ENCODE measurements at regions not wholly inside any gene's neighbourhood (a gene's known extent, or its start where the extent isn't known, plus 50 kb on each side); places are given as distances from the start of the nearest gene placed in this dataset.

DNA sequence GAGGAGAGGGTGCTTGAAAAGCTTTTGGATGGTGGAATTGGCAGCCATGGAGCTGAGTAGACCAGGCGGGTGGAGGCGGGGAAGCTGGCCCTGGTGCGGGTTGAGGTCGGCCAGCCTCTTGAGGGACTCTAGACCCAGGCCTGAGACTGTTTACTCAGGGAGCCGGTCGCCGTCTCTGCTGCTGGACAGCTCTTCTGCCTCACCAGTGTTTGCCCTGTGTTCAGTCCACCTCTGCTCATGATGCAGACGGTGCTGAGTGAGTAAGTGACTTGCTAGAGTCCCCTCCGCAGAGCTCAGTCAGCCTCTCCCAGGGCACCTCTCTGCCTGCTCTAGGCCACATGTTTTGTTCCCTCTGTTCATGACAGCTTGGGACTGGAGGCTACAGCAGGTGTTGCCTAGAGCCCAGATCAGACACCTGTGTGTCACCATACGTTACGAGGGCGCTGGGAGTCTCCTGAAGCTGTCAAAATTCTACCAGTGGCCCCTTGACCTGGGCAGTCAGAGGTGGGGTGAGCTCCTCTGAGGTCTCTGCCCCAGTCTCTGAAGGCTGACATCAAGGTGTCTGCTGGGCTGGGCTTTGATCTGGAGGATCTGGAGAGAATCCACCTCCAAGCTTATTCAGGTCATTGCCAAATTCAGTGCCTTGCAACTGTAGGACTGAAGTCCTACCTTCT is 73.5 kb upstream of the WNT4 start:
- Mint-ChIP-seq H3K9me3 (no peaks in the 10 kb centered on the region), H3K36me3 (no peaks in the 10 kb centered on the region), H3K27ac (no peak overlapping the region)
- ATAC-seq (no peak), DNase-seq (ENCODE audit: low spot score in 2 of 2) (no peak)

DNA sequence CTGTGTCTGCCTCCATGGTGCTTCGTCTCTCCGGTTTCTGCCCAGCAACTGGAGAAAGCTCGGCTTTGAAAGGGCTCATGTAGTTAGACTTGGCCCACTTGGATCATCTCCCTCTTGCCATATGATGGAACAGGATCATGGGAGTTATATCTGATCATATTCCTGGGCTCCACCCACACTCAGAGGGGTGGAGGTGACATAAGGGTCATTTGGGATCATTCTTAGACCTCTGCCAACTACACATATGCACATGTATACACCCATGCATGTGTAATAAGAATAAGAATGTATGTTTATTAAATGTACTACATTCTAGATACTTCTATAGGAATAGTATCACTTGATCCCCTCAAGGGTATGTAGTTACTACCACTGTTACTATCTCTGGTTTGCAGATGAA is 74.1 kb upstream of the WNT4 start:
- DNase-seq (ENCODE audit: low spot score in 2 of 2) (no peak), ATAC-seq (no peak)
- Mint-ChIP-seq H3K36me3 (no peaks in the 10 kb centered on the region), H3K9me3 (no peaks in the 10 kb centered on the region), H3K27ac (no peak overlapping the region)

GRCh38 chr1:22217811-22218460 is 75.0 kb upstream of the WNT4 start:
- no peak for DNase-seq (ENCODE audit: low spot score in 2 of 2)
- H3K36me3 Mint-ChIP-seq = no peaks in the 10 kb centered on the region
- H3K27ac Mint-ChIP-seq = no peak overlapping the region
- H3K9me3 Mint-ChIP-seq = no peaks in the 10 kb centered on the region
- no peak for ATAC-seq

DNA sequence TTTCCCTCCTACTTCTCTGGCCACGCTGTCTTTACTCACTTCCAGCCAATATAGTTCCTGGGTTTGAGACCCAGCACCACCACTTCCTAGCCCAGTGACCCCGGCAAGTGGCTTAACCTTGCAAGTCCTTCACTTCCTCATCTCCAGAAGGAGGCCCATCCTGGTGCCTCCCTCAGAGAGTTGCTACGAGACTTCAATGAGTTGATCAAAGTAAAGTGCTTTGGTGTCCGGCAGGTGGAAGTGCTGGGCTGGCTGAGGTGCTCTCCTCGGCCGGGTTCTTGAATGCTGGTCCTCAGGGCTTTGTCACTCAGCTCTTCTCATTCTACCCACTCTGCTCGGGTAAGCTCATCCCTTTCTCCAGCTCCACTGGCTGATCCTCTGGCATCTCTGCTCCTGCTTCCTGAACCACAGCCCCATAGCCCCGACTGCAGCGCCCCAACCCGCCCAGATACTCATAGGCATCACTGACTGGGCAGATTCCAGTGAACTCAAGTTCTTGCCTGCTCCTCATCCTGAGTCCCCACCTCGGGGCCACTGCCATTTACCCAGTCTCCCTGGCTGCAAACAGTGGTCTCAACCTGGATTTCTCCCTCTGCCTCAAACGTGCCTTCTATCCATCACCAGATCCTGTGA is 75.8 kb upstream of the WNT4 start:
- Mint-ChIP-seq H3K9me3 (no peaks in the 10 kb centered on the region), H3K36me3 (no peaks in the 10 kb centered on the region), H3K27ac (peak overlapping the region; percentile 37 to 76)
- DNase-seq (ENCODE audit: low spot score in 2 of 2) (no peak), ATAC-seq (no peak)

DNA sequence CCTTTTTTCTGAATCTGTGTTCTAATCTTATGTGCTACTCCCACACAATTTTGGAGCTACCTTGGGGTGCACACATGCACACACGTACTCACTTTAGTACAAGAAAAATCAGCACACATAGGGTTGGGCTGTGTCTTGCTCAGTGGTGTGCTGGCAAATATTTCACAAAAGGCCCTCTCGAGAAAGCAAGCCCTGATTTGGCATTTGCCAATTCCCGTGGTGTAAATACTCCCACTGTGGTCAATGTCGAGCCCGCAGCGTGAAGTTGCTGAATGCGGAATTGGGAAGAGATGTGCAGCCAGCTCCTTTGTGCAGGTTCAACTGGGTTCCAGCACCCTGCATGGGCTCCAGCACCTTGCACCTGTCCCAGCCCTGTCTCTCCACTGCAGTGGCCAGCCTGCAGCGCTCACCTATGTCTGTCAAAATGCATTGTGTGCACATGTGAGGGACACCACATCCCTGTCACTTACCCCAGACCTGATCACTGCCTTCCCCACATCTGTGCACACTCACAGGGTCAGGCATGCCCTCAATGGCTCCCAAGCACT is 78.4 kb upstream of the WNT4 start:
- no peak overlapping the region for H3K27ac Mint-ChIP-seq
- ATAC-seq = no peak
- no peaks in the 10 kb centered on the region for H3K9me3 Mint-ChIP-seq

DNA sequence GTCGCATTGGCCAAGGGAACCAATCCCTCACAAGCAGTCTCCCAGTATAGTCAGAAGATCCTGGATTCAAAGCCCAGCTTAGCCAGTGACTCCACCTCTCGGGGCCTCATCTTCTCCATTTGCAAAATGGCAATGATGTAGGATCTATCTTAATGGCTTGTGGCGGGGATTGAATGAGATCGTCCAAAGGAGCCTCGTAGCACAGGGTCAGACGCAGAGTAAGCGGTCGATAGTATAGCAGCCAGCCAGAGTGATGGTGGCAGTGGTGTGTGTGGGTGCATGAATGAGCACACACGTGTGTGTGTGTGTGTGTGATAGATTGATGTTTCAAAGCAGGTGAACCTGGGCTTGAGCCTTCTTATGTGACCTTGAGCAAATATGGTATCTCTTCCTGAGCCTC is 79.8 kb upstream of the WNT4 start:
- no peak overlapping the region for H3K27ac Mint-ChIP-seq
- no peaks in the 10 kb centered on the region for H3K9me3 Mint-ChIP-seq
- DNase-seq (ENCODE audit: low spot score in 2 of 2) (no peak), ATAC-seq (no peak)
- peaks cover 0 to 6% of the 10 kb centered on the region in 2 donors for H3K36me3 Mint-ChIP-seq

More for the DNA sequence above, 78.4 kb upstream of the WNT4 start:
- peaks cover 0 to 6% of the 10 kb centered on the region in 2 donors for H3K36me3 Mint-ChIP-seq
- no peak for DNase-seq (ENCODE audit: low spot score in 2 of 2)

GRCh38 chr1:22223176-22223575 is 80.3 kb upstream of the WNT4 start:
- no peak for DNase-seq (ENCODE audit: low spot score in 2 of 2)
- no peaks in the 10 kb centered on the region for H3K9me3 Mint-ChIP-seq
- H3K36me3 Mint-ChIP-seq = peaks cover 0 to 6% of the 10 kb centered on the region in 2 donors
- H3K27ac Mint-ChIP-seq = no peak overlapping the region
- no peak for ATAC-seq

- Mint-ChIP-seq H3K27ac (no peak overlapping the region), H3K9me3 (no peaks in the 10 kb centered on the region), H3K36me3 (peaks cover 0 to 6% of the 10 kb centered on the region in 2 donors)
- DNase-seq (ENCODE audit: low spot score in 2 of 2) = no peak
- ATAC-seq = no peak
These were observed 81.2 kb upstream of the WNT4 start for GRCh38 chr1:22224091-22224490.

- DNase-seq (ENCODE audit: low spot score in 2 of 2) (no peak), ATAC-seq (no peak)
- Mint-ChIP-seq H3K9me3 (no peaks in the 10 kb centered on the region), H3K36me3 (peaks cover 0 to 6% of the 10 kb centered on the region in 2 donors), H3K27ac (no peak overlapping the region)
These were observed 81.7 kb upstream of the WNT4 start for GRCh38 chr1:22224631-22225030.

GRCh38 chr1:22225858-22226589 is 83.1 kb upstream of the WNT4 start:
- peaks cover 0 to 6% of the 10 kb centered on the region in 2 donors for H3K36me3 Mint-ChIP-seq
- no peaks in the 10 kb centered on the region for H3K9me3 Mint-ChIP-seq
- H3K27ac Mint-ChIP-seq = peak overlapping the region in 1 of 2 donors; percentile 9
- ATAC-seq = no peak
- no peak for DNase-seq (ENCODE audit: low spot score in 2 of 2)

GRCh38 chr1:22228074-22228473 is 85.2 kb upstream of the WNT4 start:
- Mint-ChIP-seq H3K36me3 (peaks cover 0 to 6% of the 10 kb centered on the region in 2 donors), H3K9me3 (no peaks in the 10 kb centered on the region), H3K27ac (no peak overlapping the region)
- DNase-seq (ENCODE audit: low spot score in 2 of 2) (no peak), ATAC-seq (no peak)

DNA sequence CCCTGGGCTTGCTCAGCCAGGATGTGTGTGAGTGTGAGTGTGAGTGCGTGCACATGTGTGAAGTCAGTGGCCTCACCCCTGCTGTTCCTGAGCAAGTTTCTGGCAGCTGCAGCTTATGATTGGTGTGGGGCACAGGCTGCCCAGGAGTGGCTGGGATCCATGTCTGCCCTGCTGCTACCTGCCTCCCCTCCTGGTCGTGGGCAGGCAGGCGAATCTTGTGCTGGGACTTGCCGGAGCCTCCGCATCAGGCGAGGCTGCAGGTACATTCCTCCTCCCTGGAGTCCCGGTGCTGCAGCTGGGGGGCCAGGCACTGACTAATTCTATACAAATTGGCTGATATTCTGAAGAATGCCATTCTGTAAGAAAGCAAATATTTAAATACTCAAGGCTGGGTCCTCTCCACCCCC is 85.6 kb upstream of the WNT4 start:
- Mint-ChIP-seq H3K9me3 (no peaks in the 10 kb centered on the region), H3K27ac (no peak overlapping the region), H3K36me3 (peaks cover 0 to 6% of the 10 kb centered on the region in 2 donors)
- no peak for ATAC-seq
- no peak for DNase-seq (ENCODE audit: low spot score in 2 of 2)

GRCh38 chr1:22229379-22229778 is 86.5 kb upstream of the WNT4 start:
- ATAC-seq (no peak), DNase-seq (ENCODE audit: low spot score in 2 of 2) (no peak)
- H3K9me3 Mint-ChIP-seq = no peaks in the 10 kb centered on the region
- peaks cover 0 to 6% of the 10 kb centered on the region in 2 donors for H3K36me3 Mint-ChIP-seq
- no peak overlapping the region for H3K27ac Mint-ChIP-seq

DNA sequence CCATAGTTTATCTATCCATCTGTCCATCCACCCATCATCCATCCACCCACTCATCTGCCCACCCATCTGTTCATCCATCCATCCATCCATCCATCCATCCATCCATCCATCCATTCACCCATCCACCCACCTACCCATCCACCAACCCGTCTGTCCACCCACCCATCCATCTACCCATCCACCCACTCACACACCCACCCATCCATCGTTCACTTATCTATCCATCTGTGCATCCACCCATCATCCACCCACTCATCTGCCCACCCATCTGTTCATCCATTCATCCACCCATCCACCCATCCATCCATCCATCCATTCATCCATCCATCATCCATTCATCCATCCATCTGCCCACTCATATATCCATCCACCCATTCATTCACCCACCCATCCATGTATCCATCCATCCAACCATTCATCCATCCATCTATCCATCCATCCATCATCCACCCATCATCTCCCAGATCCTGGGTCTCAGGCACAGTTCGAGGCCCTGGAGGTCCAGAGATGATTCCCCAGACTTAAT is 88.2 kb upstream of the WNT4 start:
- H3K36me3 Mint-ChIP-seq = no peaks in the 10 kb centered on the region
- no peak overlapping the region for H3K27ac Mint-ChIP-seq
- ATAC-seq (no peak), DNase-seq (ENCODE audit: low spot score in 2 of 2) (no peak)
- no peaks in the 10 kb centered on the region for H3K9me3 Mint-ChIP-seq

DNA sequence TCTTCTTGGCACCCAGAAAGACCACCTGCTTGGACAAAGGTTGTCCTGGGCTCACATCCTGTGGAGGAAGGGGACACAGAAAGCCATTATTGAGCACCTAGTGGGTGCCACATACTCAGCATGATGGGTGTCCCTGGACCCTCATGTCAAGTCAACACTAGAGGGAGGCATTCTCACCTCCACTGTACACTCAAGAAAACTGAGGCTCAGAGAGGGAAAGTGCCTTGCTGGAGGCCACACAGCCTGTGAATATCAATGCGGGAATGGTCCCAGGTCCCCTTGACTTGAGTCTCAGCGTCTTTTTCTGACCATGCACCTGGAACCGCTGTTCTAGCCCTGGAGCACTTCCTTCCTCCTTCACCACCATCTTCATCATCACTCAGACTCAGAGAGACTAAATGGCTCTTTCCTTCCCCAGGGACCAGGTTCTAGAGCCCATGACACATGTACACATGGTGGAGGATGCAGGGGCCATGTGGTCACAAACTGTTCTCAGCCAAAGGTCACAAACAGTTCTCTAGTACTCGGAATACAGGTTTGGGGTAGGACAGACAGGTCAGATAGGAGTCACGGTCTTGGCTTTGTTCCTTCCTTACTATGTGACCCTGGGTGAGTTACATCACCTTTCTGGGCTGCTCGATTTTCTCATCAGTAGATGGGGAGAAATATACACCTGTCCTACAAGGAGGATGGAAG is 89.2 kb upstream of the WNT4 start:
- Mint-ChIP-seq H3K36me3 (no peaks in the 10 kb centered on the region), H3K27ac (no peak overlapping the region), H3K9me3 (no peaks in the 10 kb centered on the region)
- DNase-seq (ENCODE audit: low spot score in 2 of 2) (no peak), ATAC-seq (no peak)

DNA sequence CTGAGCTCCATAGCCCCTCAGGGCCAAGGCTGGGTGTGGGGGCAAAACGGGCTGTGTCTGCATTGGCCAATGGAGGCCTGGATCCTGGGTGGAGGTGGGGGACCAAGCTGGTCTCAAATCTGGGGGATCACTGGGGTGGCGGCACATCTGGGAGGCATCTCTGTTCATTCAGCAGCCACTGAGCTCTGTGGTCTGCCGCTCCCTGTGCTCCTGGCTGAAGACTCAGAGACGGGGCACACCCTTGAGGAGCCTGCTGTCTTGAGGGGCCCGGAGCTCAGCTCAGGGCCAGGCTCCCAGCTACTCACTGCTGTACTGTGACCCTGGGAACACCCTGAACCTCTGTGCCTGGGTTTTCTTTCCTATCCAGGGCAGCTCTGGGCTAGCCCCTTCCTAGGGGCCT is 90.3 kb upstream of the WNT4 start:
- no peak for ATAC-seq
- no peaks in the 10 kb centered on the region for H3K36me3 Mint-ChIP-seq
- H3K9me3 Mint-ChIP-seq = no peaks in the 10 kb centered on the region
- DNase-seq (ENCODE audit: low spot score in 2 of 2) = no peak
- H3K27ac Mint-ChIP-seq = no peak overlapping the region

Data from activated naive CD4-positive, alpha-beta T cell treated with anti-CD3 and anti-CD28 coated beads, Interleukin-2, amount 50 U/mL, for 72 hours (primary cell).